ENCODE measurements at regions not wholly inside any gene's neighbourhood (a gene's known extent, or its start where the extent isn't known, plus 50 kb on each side); places are given as distances from the start of the nearest gene placed in this dataset.

DNA sequence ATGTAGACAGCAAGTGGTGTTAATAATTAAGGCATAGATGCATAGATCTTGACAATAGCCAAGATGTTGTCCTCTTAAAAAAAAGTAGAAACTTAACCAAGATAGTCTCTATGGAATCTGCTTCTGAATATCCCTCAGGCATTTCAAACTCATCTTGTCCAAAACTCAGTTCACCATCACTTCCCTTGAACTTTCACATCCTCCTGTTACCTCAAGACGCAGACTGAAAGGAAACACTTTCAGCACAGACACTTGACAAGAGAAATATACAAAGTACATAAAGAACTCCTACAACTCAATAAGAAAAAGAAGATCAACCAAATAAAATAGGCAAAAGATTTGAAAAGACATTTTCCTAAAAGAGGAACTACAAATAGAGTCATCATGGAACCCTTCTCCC, 451.1 kb downstream of the FOXO1 start:
- no peaks in the 10 kb centered on the region for H3K4me1 ChIP-seq
- DNase-seq, result no peak
- H3K9me3 ChIP-seq, result no peaks in the 10 kb centered on the region
- Mint-ChIP-seq H3K9me3 (ENCODE audit: unreplicated experiment) (peaks cover 13% of the 10 kb centered on the region), H3K4me1 (ENCODE audit: low read depth, unreplicated experiment) (no peaks in the 10 kb centered on the region), H3K4me3 (ENCODE audit: unreplicated experiment) (no peak overlapping the region), H3K36me3 (ENCODE audit: insufficient read depth, unreplicated experiment) (no peaks in the 10 kb centered on the region), H3K27me3 (ENCODE audit: insufficient read depth, unreplicated experiment) (no peaks in the 10 kb centered on the region), H3K27ac (ENCODE audit: unreplicated experiment) (no peak overlapping the region)
- H3K36me3 ChIP-seq (ENCODE audit: control insufficient read depth, insufficient read depth, low read length), result no peaks in the 10 kb centered on the region
- intact Hi-C loops (cut with micrococcal nuclease; ENCODE audit: unreplicated experiment), result loop anchor here (5.0 kb wide), 1 partner anchor 42 kb away; no protein-coding TSS in a partner anchor
- ChIA-PET POLR2A (no interaction called here), CTCF (no interaction called here)
- TF ChIP-seq, protein P1, sequence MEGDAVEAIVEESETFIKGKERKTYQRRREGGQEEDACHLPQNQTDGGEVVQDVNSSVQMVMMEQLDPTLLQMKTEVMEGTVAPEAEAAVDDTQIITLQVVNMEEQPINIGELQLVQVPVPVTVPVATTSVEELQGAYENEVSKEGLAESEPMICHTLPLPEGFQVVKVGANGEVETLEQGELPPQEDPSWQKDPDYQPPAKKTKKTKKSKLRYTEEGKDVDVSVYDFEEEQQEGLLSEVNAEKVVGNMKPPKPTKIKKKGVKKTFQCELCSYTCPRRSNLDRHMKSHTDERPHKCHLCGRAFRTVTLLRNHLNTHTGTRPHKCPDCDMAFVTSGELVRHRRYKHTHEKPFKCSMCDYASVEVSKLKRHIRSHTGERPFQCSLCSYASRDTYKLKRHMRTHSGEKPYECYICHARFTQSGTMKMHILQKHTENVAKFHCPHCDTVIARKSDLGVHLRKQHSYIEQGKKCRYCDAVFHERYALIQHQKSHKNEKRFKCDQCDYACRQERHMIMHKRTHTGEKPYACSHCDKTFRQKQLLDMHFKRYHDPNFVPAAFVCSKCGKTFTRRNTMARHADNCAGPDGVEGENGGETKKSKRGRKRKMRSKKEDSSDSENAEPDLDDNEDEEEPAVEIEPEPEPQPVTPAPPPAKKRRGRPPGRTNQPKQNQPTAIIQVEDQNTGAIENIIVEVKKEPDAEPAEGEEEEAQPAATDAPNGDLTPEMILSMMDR (IDR thresholded peaks at IDR 0.05; ENCODE audit: insufficient read depth in 1 of 2, low read depth in 1 of 2, low read length in 1 of 2, severe bottlenecking in 1 of 2, unreplicated experiment in 1 of 2), result no peak
- no peaks in the 10 kb centered on the region; the same call in 1 of the 2 replicates for H3K27me3 ChIP-seq (replicated peaks; ENCODE audit: control insufficient read depth, insufficient read depth, low read length)
- no peak overlapping the region for H3K4me3 ChIP-seq (ENCODE audit: low read depth, low read length)
- no TSS peak for BruUV-seq (replicated peaks)

DNA sequence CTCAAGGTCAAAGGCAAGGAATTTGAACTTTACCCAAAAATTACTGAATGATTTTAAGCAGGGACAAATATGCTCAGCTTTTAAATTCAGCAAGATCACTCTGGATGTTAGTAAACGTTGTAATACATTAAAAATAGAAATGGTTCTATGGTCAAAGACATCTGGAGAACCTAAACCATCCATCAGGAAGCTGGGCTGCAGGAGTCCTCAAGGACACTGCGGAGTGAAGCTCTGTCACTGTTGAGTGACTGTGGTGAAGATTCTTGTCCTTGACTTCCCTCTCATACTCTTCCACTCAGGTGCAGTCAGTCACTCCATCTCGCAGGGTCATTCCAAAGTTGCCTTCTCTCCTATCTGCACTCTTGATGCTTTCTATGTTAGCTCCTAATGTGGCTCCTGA, 450.7 kb downstream of the FOXO1 start:
- Mint-ChIP-seq H3K9me3 (ENCODE audit: unreplicated experiment) (peaks cover 13% of the 10 kb centered on the region), H3K4me1 (ENCODE audit: low read depth, unreplicated experiment) (no peaks in the 10 kb centered on the region), H3K27me3 (ENCODE audit: insufficient read depth, unreplicated experiment) (no peaks in the 10 kb centered on the region), H3K4me3 (ENCODE audit: unreplicated experiment) (no peak overlapping the region), H3K36me3 (ENCODE audit: insufficient read depth, unreplicated experiment) (no peaks in the 10 kb centered on the region), H3K27ac (ENCODE audit: unreplicated experiment) (no peak overlapping the region)
- H3K9me3 ChIP-seq, result no peaks in the 10 kb centered on the region
- no peak for DNase-seq
- ChIA-PET POLR2A (no interaction called here), CTCF (no interaction called here)
- no TSS peak for BruUV-seq (replicated peaks)
- H3K4me1 ChIP-seq, result no peaks in the 10 kb centered on the region
- H3K36me3 ChIP-seq (ENCODE audit: control insufficient read depth, insufficient read depth, low read length), result no peaks in the 10 kb centered on the region
- intact Hi-C loops (cut with micrococcal nuclease; ENCODE audit: unreplicated experiment), result loop anchor here (5.0 kb wide), 1 partner anchor 42 kb away; no protein-coding TSS in a partner anchor
- H3K27me3 ChIP-seq (replicated peaks; ENCODE audit: control insufficient read depth, insufficient read depth, low read length), result no peaks in the 10 kb centered on the region; the same call in 1 of the 2 replicates
- no peak overlapping the region for H3K4me3 ChIP-seq (ENCODE audit: low read depth, low read length)
- TF ChIP-seq, protein P1 (IDR thresholded peaks at IDR 0.05; ENCODE audit: insufficient read depth in 1 of 2, low read depth in 1 of 2, low read length in 1 of 2, severe bottlenecking in 1 of 2, unreplicated experiment in 1 of 2), result no peak

DNA sequence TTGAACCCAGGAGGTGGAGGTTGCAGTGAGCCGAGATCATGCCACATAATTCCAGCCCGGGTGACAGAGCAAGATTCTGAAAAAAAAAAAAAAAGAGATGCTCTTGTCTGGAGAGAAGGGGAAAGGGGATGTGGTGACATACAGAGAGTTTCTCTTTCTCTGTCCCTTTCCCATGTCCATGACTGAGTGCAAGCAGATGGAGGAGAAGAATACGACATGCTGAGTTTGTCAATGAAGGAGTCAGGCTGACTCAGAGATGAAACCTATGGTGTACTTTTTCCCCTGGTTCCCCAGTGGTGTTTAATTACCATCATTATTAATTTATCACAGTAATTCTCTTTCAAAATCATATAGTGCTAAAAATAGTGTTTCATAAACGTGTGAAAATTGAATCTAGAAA, 448.8 kb downstream of the FOXO1 start:
- no peak for DNase-seq
- Mint-ChIP-seq H3K27me3 (ENCODE audit: insufficient read depth, unreplicated experiment) (no peaks in the 10 kb centered on the region), H3K4me1 (ENCODE audit: low read depth, unreplicated experiment) (no peaks in the 10 kb centered on the region), H3K27ac (ENCODE audit: unreplicated experiment) (no peak overlapping the region), H3K9me3 (ENCODE audit: unreplicated experiment) (peaks cover 13% of the 10 kb centered on the region), H3K4me3 (ENCODE audit: unreplicated experiment) (no peak overlapping the region), H3K36me3 (ENCODE audit: insufficient read depth, unreplicated experiment) (no peaks in the 10 kb centered on the region)
- TF ChIP-seq, protein P1 (IDR thresholded peaks at IDR 0.05; ENCODE audit: insufficient read depth in 1 of 2, low read depth in 1 of 2, low read length in 1 of 2, severe bottlenecking in 1 of 2, unreplicated experiment in 1 of 2), result no peak
- BruUV-seq (replicated peaks), result no TSS peak
- Histone ChIP-seq H3K4me1 (0 out of 2 replicates have a peak, but pooled peaks cover 4% of the 10 kb centered on the region), H3K36me3 (ENCODE audit: control insufficient read depth, insufficient read depth, low read length) (no peaks in the 10 kb centered on the region), H3K27me3 (replicated peaks; ENCODE audit: control insufficient read depth, insufficient read depth, low read length) (no peaks in the 10 kb centered on the region; the same call in 1 of the 2 replicates), H3K4me3 (ENCODE audit: low read depth, low read length) (no peak overlapping the region), H3K9me3 (no peaks in the 10 kb centered on the region)
- intact Hi-C loops (cut with micrococcal nuclease; ENCODE audit: unreplicated experiment), result loop anchor here (5.0 kb wide), 1 partner anchor 40 kb away; no protein-coding TSS in a partner anchor
- ChIA-PET CTCF (no interaction called here), POLR2A (no interaction called here)

All from Caco-2 (cell line).